H1 (cell line): ENCODE measurements at regions not wholly inside any gene's neighbourhood (a gene's known extent, or its start where the extent isn't known, plus 50 kb on each side); places are given as distances from the start of the nearest gene placed in this dataset.

Source experiments
- CBX5 ChIP-seq: fragments of 300-800, 300-1000 bp; sonication (generic); IDR thresholded peaks from 2 replicates; pipeline ENCODE4 v1.7.1; 2016; ENCODE audit warnings: antibody characterized with exemption, low read length, low read depth
- EGR1 ChIP-seq: IDR thresholded peaks from 2 replicates; pipeline ENCODE4 v1.6.1; 2011; ENCODE audit warnings: low read depth, low read length, borderline replicate concordance
- HDAC2 ChIP-seq, 2 experiments: fragments of 300-600 bp in 1 of 2; sonication (generic) in 1 of 2; IDR thresholded peaks; 2 replicates each; pipeline ENCODE4 v1.6.1; 2011 to 2012; ENCODE audit warnings: low read depth in 2 of 2, low read length in 2 of 2, mild to moderate bottlenecking in 2 of 2, moderate library complexity in 2 of 2, borderline replicate concordance in 1 of 2, inconsistent platforms in 1 of 2
- MAFK ChIP-seq: IDR thresholded peaks from 2 replicates; pipeline ENCODE4 v1.6.1; 2012; ENCODE audit warnings: low read depth, mild to moderate bottlenecking, improper control_type of control experiment, low read length
- SUZ12 ChIP-seq: fragments of 200-600 bp; sonication (generic); IDR thresholded peaks from 2 replicates; pipeline ENCODE4 v1.6.1; 2012; ENCODE audit warnings: mild to moderate bottlenecking, inconsistent platforms, low read length, moderate library complexity, mixed read lengths
- TCF12 ChIP-seq: IDR thresholded peaks from 2 replicates; pipeline ENCODE4 v1.6.1; 2011; ENCODE audit warnings: low read depth, mild to moderate bottlenecking, low read length

GRCh38 chr20:24236201-24236600 lies 233.2 kb upstream of the SYNDIG1 start (continued):
- no peak for TF ChIP-seq MAFK
- TF ChIP-seq HDAC2 (IDR thresholded peaks at IDR 0.05; ENCODE audit: borderline replicate concordance in 1 of 2, low read depth in 2 of 2, low read length in 2 of 2), result no peak
- TF ChIP-seq CBX5, result no peak
- TF ChIP-seq SUZ12, result no peak
- no peak for TF ChIP-seq TCF12
- TF ChIP-seq EGR1, result no peak
